SK-N-MC (cell line): ENCODE measurements at regions not wholly inside any gene's neighbourhood (a gene's known extent, or its start where the extent isn't known, plus 50 kb on each side); places are given as distances from the start of the nearest gene placed in this dataset.

Source experiments
- EZH2 ChIP-seq: fragments of 200-600 bp; sonication (generic); IDR thresholded peaks from one replicate; pipeline ENCODE4 v1.6.1; 2017; ENCODE audit warnings: antibody characterized with exemption
- FOXP2 ChIP-seq: optimal IDR thresholded peaks from 2 replicates; pipeline ENCODE3; 2011; ENCODE audit warnings: mild to moderate bottlenecking, moderate library complexity; ENCODE audit not compliant: insufficient read depth; ENCODE audit errors: extremely low read length, control extremely low read depth
- POLR2AphosphoS5 ChIP-seq: IDR thresholded peaks from 2 replicates; pipeline ENCODE4 v1.6.1; 2012; ENCODE audit warnings: mild to moderate bottlenecking, low read depth, low read length, borderline replicate concordance

- TF ChIP-seq EZH2 (no peak), POLR2AphosphoS5 (no peak), FOXP2 (no peak)
Measured at GRCh38 chr18:77539860-77540259, 290.2 kb downstream of the GALR1 start.
